GM12891 (cell line): ENCODE measurements at regions not wholly inside any gene's neighbourhood (a gene's known extent, or its start where the extent isn't known, plus 50 kb on each side); places are given as distances from the start of the nearest gene placed in this dataset.

Source experiments
- POLR2A ChIP-seq: IDR thresholded peaks from 2 replicates; pipeline ENCODE4 v1.6.1; 2011; ENCODE audit warnings: low read depth, low read length, control low read depth
- POLR2AphosphoS5 ChIP-seq: IDR thresholded peaks from 2 replicates; pipeline ENCODE4 v1.6.1; 2011; ENCODE audit warnings: low read depth, low read length, control low read depth
- TAF1 ChIP-seq: IDR thresholded peaks from 2 replicates; pipeline ENCODE4 v1.6.1; 2011; ENCODE audit warnings: low read depth, low read length, control low read depth

- TF ChIP-seq POLR2A (no peak), TAF1 (no peak), POLR2AphosphoS5 (no peak)
Observed at GRCh38 chr4:151460434-151460833, 51.5 kb downstream of the FHIP1A start.
